Natural killer cell (primary cell): ENCODE measurements at regions not wholly inside any gene's neighbourhood (a gene's known extent, or its start where the extent isn't known, plus 50 kb on each side); places are given as distances from the start of the nearest gene placed in this dataset.

Experiments used
- ATAC-seq, 3 donors: fragments of 150-1000 bp in 2 of 3; fragments of 200-7000 bp in 1 of 3; cut with Tn5 transposase; 1 replicate in 1 of 3; 2 replicates in 2 of 3; pipeline ENCODE4 v1.10.0; 2021; ENCODE audit warnings: mild to moderate bottlenecking in 2 of 3, moderate library complexity in 2 of 3
- DNase-seq, 2 donors: peaks; one replicate each; pipeline versions ENCODE4 v3.0.0 to v3.0.0-alpha.2; 2013 to 2021; ENCODE audit warnings: mixed read lengths in 1 of 2
- H3K27ac ChIP-seq: one replicate; pipeline ENCODE4 v1.5.1; 2013; ENCODE audit warnings: mild to moderate bottlenecking, low read length
- H3K27me3 ChIP-seq: one replicate; pipeline ENCODE4 v1.6.1; 2013; ENCODE audit warnings: low read length; ENCODE audit not compliant: control insufficient read depth, insufficient read depth
- H3K36me3 ChIP-seq: one replicate; pipeline ENCODE4 v1.6.1; 2013; ENCODE audit warnings: low read length; ENCODE audit not compliant: control insufficient read depth, insufficient read depth
- H3K4me1 ChIP-seq: one replicate; pipeline ENCODE4 v1.6.1; 2013; ENCODE audit warnings: low read length; ENCODE audit not compliant: control insufficient read depth, insufficient read depth
- H3K4me3 ChIP-seq: one replicate; pipeline ENCODE4 v1.5.1; 2013; ENCODE audit warnings: low read length
- H3K9me3 ChIP-seq: one replicate; pipeline ENCODE4 v1.6.1; 2013; ENCODE audit warnings: low read length; ENCODE audit not compliant: control insufficient read depth, insufficient read depth
- H3K27ac Mint-ChIP-seq, 2 donors: one replicate each; pipeline ENCODE4 v1.8.0; 2022; ENCODE audit warnings: mild to moderate bottlenecking in 2 of 2, mixed read lengths in 2 of 2, moderate library complexity in 1 of 2
- H3K27me3 Mint-ChIP-seq, 2 donors: one replicate each; pipeline ENCODE4 v1.8.0; 2022; ENCODE audit warnings: low read depth in 2 of 2, mixed read lengths in 2 of 2
- H3K36me3 Mint-ChIP-seq: one replicate; pipeline ENCODE4 v1.8.0; 2022; ENCODE audit warnings: mixed read lengths
- H3K4me1 Mint-ChIP-seq, 2 donors: one replicate each; pipeline ENCODE4 v1.8.0; 2022; ENCODE audit warnings: mixed read lengths in 2 of 2
- H3K4me3 Mint-ChIP-seq: one replicate; pipeline ENCODE4 v1.8.0; 2022; ENCODE audit warnings: mild to moderate bottlenecking, moderate library complexity, mixed read lengths
- H3K9me3 Mint-ChIP-seq, 2 donors: one replicate each; pipeline ENCODE4 v1.8.0; 2022; ENCODE audit warnings: mixed read lengths in 2 of 2
- WGBS: methylation state at CpG from one replicate; pipeline ENCODE4 v1.1.7; 2013; ENCODE audit warnings: missing lambda C conversion rate; ENCODE audit not compliant: insufficient coverage; 5-methylcytosine and 5-hydroxymethylcytosine counted together
- intact Hi-C: fragments of 100-400 bp; cut with micrococcal nuclease; formaldehyde crosslinking; loops from one replicate; pipeline ENCODE4 v1.14.2; 2022
- TF ChIP-seq, protein P1 (sequence below): fragments of 200-600 bp; IDR thresholded peaks from one replicate; pipeline ENCODE4 v1.8.0; 2022; ENCODE audit warnings: antibody characterized with exemption

DNA sequence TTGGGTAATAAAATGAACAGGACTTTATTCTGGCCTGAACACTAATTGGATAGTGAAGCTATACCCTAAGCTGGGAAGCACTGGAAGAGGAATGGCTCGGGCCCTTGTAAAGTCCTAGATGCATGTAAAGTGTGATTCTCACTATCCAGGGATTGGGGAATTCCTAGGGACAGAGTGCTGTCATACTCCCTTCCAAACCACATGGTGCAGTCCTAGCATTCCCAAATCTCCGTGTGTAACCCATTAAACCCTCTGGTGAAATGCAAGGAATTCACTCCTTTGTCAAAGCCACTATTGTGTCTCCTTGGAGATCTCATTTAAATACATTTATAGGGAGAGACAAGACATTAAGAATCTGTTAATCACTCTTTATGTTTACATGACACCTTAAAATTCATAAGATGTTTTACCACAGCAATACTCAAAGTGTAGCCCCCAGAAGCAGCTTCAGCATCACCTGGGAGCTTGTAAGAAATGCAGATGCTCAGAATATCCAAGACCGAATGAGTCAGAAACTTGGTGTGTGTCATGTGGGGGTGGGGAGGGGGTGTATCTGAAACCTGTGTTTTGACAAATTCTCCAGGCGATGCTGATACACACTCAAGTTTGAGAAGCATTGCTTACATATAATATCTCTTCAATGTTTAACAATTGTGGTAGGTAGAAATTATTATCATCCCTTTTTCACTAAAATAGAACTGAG, 121.8 kb upstream of the NPHP3 start:
- ATAC-seq (no peak), DNase-seq (no peak)
- no peak overlapping the region for H3K4me3 Mint-ChIP-seq
- H3K36me3 Mint-ChIP-seq, result no peaks in the 10 kb centered on the region
- 84% methylated on average over 2 of the region's 4 CpGs for WGBS
- TF ChIP-seq, protein P1, sequence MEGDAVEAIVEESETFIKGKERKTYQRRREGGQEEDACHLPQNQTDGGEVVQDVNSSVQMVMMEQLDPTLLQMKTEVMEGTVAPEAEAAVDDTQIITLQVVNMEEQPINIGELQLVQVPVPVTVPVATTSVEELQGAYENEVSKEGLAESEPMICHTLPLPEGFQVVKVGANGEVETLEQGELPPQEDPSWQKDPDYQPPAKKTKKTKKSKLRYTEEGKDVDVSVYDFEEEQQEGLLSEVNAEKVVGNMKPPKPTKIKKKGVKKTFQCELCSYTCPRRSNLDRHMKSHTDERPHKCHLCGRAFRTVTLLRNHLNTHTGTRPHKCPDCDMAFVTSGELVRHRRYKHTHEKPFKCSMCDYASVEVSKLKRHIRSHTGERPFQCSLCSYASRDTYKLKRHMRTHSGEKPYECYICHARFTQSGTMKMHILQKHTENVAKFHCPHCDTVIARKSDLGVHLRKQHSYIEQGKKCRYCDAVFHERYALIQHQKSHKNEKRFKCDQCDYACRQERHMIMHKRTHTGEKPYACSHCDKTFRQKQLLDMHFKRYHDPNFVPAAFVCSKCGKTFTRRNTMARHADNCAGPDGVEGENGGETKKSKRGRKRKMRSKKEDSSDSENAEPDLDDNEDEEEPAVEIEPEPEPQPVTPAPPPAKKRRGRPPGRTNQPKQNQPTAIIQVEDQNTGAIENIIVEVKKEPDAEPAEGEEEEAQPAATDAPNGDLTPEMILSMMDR, result no peak
- H3K9me3 Mint-ChIP-seq, result peaks cover 3 to 5% of the 10 kb centered on the region in 2 donors
- no peak overlapping the region for H3K27ac Mint-ChIP-seq
- H3K4me1 Mint-ChIP-seq, result no peaks in the 10 kb centered on the region
- Histone ChIP-seq H3K27ac (no peak overlapping the region), H3K4me1 (no peaks in the 10 kb centered on the region), H3K36me3 (no peaks in the 10 kb centered on the region), H3K27me3 (no peaks in the 10 kb centered on the region), H3K4me3 (no peak overlapping the region), H3K9me3 (no peaks in the 10 kb centered on the region)
- H3K27me3 Mint-ChIP-seq, result no peaks in the 10 kb centered on the region
- intact Hi-C loops, result no loop called here

DNA sequence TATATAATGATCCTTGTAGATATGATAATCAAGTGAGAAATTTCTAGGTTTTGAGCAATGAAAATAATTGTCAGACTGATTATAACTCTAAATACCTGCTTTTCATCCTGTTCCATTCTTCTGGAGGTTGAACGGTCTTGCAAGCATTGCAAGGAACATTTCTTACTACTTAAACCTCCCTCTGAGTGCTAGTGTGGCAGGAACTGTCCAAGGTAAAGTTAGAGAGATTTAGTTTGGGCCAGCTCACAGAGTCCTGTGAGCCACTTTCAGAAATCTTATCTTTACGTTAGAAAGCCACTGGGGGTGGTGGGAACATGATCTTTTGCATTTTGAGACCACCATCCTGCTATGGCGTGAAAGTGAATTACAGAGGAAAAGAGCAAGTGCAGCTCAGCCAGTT, 121.1 kb upstream of the NPHP3 start:
- intact Hi-C loops, result no loop called here
- DNase-seq (no peak), ATAC-seq (no peak)
- no peak overlapping the region for H3K4me3 ChIP-seq
- WGBS, result 94% methylated on average over 2 of the region's 3 CpGs
- no peak overlapping the region for H3K27ac ChIP-seq
- Mint-ChIP-seq H3K9me3 (peaks cover 3 to 5% of the 10 kb centered on the region in 2 donors), H3K36me3 (no peaks in the 10 kb centered on the region), H3K4me3 (no peak overlapping the region), H3K27ac (no peak overlapping the region), H3K4me1 (no peaks in the 10 kb centered on the region), H3K27me3 (no peaks in the 10 kb centered on the region)
- no peaks in the 10 kb centered on the region for H3K27me3 ChIP-seq
- H3K9me3 ChIP-seq, result no peaks in the 10 kb centered on the region
- no peaks in the 10 kb centered on the region for H3K36me3 ChIP-seq
- H3K4me1 ChIP-seq, result no peaks in the 10 kb centered on the region
- TF ChIP-seq, protein P1, result no peak

DNA sequence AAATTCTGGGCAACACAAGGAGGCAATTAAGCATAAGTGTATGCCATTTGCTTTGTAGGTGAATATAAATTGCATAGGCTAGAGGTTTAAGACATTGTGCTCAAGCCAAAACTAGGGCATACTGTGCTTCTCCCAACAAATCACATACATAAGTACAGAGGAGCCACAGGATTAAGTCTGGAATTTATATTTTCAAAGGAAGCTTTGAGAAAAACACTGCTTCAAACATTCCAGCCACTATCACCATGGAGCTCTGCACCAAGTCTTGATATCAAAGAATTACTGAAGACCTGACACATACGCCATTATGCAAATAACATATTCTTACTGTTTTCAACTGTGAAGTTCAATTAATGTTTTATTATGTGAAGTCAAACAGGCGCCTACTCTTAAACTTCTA, 119.4 kb upstream of the NPHP3 start:
- no peak overlapping the region for H3K4me3 Mint-ChIP-seq
- no peak overlapping the region for H3K27ac ChIP-seq
- intact Hi-C loops, result no loop called here
- H3K4me1 Mint-ChIP-seq, result no peaks in the 10 kb centered on the region
- H3K9me3 ChIP-seq, result no peaks in the 10 kb centered on the region
- no peaks in the 10 kb centered on the region for H3K36me3 ChIP-seq
- peaks cover 3 to 5% of the 10 kb centered on the region in 2 donors for H3K9me3 Mint-ChIP-seq
- H3K27me3 Mint-ChIP-seq, result peaks cover 0 to 4% of the 10 kb centered on the region in 2 donors
- no peaks in the 10 kb centered on the region for H3K27me3 ChIP-seq
- ATAC-seq, result no peak
- H3K4me1 ChIP-seq, result no peaks in the 10 kb centered on the region
- no peaks in the 10 kb centered on the region for H3K36me3 Mint-ChIP-seq
- DNase-seq, result no peak
- no peak overlapping the region for H3K4me3 ChIP-seq
- 88% methylated on average over 1 of the region's 2 CpGs for WGBS
- H3K27ac Mint-ChIP-seq, result no peak overlapping the region
- TF ChIP-seq, protein P1, result no peak

DNA sequence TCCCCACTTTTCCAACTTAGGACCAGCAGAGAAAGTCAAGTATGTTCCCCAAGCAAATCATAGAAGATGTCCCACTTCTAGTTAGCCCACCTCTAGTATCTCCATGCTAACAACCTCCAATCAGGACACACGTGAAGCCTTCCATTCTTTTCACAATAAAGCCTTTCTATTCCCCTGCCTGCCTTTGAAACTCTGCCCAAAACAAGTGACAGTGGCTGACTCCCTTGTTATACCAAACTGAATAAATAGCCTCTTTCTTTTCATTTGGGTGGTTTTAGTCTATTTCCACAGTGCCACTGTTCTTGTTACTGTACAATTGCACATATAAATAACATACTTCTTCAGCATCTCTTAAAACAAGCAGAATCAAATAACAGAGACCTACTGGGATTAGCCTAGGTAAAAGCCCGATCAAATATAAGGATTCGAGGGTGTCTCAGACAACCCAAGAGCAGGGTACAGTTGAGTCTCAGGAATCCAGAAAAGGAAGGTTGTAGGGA, 118.0 kb upstream of the NPHP3 start:
- Histone ChIP-seq H3K9me3 (no peaks in the 10 kb centered on the region), H3K27ac (no peak overlapping the region), H3K4me3 (no peak overlapping the region), H3K4me1 (no peaks in the 10 kb centered on the region), H3K27me3 (no peaks in the 10 kb centered on the region), H3K36me3 (no peaks in the 10 kb centered on the region)
- Mint-ChIP-seq H3K4me3 (no peak overlapping the region), H3K36me3 (no peaks in the 10 kb centered on the region), H3K27me3 (peaks cover 0 to 4% of the 10 kb centered on the region in 2 donors), H3K4me1 (no peaks in the 10 kb centered on the region), H3K9me3 (peaks cover 3 to 5% of the 10 kb centered on the region in 2 donors), H3K27ac (no peak overlapping the region)
- WGBS, result 63% methylated on average over 2 of the region's 3 CpGs
- TF ChIP-seq, protein P1, result no peak
- ATAC-seq (no peak), DNase-seq (no peak)
- intact Hi-C loops, result no loop called here
